T-helper 1 cell treated with Interleukin-12 subunit alpha and Interleukin-12 subunit beta and Interleukin-4 antibody, amounts not matched to agents 30 μg/mL and 1 μg/mL, for 36 hours (primary cell): ENCODE measurements at regions not wholly inside any gene's neighbourhood (a gene's known extent, or its start where the extent isn't known, plus 50 kb on each side); places are given as distances from the start of the nearest gene placed in this dataset.
"Not testable (repeated sequence)": the region's sequence is repeated elsewhere in the genome, so short reads cannot be mapped to it uniquely, and the experiment has no call there.

ENCODE experiments used
- H3K27ac Mint-ChIP-seq: one replicate; pipeline ENCODE4 v1.8.0; 2021; ENCODE audit warnings: mild to moderate bottlenecking, mixed read lengths
- H3K27me3 Mint-ChIP-seq: one replicate; pipeline ENCODE4 v1.8.0; 2021; ENCODE audit warnings: low read depth, mixed read lengths
- H3K36me3 Mint-ChIP-seq: one replicate; pipeline ENCODE4 v1.8.0; 2021; ENCODE audit warnings: low read depth, mixed read lengths
- H3K4me1 Mint-ChIP-seq: one replicate; pipeline ENCODE4 v1.8.0; 2021; ENCODE audit warnings: low read depth, mixed read lengths
- H3K4me3 Mint-ChIP-seq: one replicate; pipeline ENCODE4 v1.8.0; 2021; ENCODE audit warnings: mild to moderate bottlenecking, moderate library complexity, mixed read lengths
- H3K9me3 Mint-ChIP-seq: one replicate; pipeline ENCODE4 v1.8.0; 2021; ENCODE audit warnings: mixed read lengths

DNA sequence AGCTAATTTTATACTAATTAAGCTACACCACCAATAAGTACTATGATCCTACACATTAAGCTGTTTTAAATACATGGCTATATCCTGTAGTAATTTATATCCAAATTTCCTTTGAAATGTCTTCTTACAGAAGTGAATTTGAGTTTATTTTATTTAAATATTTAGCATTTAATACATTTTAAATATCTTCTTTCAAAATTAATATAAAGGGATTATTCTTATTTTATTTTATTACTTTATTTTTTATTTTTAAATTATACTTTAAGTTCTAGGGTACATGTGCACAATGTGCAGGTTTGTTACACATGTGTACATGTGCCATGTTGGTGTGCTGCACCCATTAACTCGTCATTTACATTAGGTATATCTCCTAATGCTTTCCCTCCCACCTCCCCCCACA is 310.9 kb upstream of the IZUMO3 start:
- H3K36me3 Mint-ChIP-seq, H3K4me1 Mint-ChIP-seq, H3K4me3 Mint-ChIP-seq, H3K27me3 Mint-ChIP-seq, H3K27ac Mint-ChIP-seq: not testable (repeated sequence)
- peaks cover 42% of the 10 kb centered on the region for H3K9me3 Mint-ChIP-seq

DNA sequence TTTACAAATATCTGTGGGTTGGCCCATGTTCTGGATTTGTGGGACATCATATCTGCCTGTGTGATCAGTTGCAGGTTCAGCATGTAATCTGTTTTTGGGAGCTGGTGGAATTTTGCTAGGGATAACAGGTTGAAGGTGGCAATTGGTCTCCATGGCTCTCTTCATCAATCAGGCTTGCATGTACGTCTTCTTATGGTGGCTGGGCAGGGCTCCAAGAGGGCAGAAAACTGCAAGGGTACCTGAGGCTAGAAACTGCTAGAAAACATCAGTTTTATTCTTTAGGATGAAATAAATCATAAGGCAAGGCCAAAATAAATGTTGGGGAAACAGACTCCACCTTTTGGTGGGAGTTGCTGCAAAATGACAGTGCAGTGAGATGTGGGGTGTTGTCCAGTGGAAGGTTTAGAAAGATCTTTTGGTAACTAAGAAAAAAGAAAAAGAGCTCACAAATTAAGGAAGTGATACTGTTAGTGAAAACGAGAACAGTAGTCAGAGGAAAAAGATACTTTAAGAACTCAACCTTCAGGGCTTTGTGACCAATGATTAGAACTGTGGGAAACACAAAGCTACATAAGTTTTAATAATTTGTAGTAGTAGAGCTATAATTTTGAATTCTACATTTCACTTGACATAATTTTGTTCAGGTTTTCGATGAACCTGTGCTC is 300.7 kb upstream of the IZUMO3 start:
- Mint-ChIP-seq H3K4me3 (no peak overlapping the region), H3K27ac (no peak overlapping the region), H3K9me3 (peaks cover 34% of the 10 kb centered on the region), H3K36me3 (no peaks in the 10 kb centered on the region), H3K4me1 (no peaks in the 10 kb centered on the region), H3K27me3 (no peaks in the 10 kb centered on the region)

DNA sequence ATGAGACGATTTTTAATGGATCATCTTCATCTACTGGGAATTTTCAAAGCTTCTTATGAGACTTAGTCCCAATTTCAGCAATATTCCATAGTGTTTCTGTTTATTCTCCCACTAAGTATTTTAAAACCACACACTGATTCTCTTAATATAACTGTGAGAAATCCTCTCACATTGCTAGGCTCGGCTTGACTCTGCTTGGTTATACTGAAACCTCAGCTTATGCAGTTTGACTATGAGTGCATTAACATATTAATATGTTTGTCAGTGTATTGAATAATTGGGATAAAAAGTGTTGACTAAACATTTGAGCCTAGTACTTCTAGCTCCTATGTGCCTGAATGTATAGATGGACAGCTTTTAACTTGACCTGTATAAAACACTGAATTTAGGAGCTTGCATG is 298.5 kb upstream of the IZUMO3 start:
- peaks cover 37% of the 10 kb centered on the region for H3K9me3 Mint-ChIP-seq
- H3K27ac Mint-ChIP-seq: no peak overlapping the region
- no peak overlapping the region for H3K4me3 Mint-ChIP-seq
- no peaks in the 10 kb centered on the region for H3K36me3 Mint-ChIP-seq
- no peaks in the 10 kb centered on the region for H3K27me3 Mint-ChIP-seq
- H3K4me1 Mint-ChIP-seq: no peaks in the 10 kb centered on the region

DNA sequence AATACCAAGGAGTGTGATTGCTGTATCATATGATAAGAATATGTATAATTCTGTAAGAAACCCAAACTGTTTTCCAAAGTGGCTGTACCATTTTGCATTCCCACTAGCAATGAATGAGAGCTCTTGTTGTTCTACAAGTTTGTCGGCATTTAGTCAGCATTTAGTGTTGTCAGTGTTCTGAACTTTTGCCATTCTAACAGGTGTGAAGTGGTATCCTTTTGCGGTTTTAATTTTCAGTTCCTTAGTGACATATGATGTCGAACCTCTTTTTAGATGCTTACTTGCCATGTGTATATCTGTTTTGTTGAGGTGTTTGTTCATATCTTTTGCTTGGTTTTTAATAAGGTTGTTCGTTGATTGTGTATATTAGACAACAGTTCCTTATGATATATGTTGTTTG is 296.3 kb upstream of the IZUMO3 start:
- Mint-ChIP-seq H3K27me3 (no peaks in the 10 kb centered on the region), H3K9me3 (peaks cover 46% of the 10 kb centered on the region), H3K27ac (no peak overlapping the region), H3K4me3 (no peak overlapping the region), H3K4me1 (no peaks in the 10 kb centered on the region), H3K36me3 (no peaks in the 10 kb centered on the region)

DNA sequence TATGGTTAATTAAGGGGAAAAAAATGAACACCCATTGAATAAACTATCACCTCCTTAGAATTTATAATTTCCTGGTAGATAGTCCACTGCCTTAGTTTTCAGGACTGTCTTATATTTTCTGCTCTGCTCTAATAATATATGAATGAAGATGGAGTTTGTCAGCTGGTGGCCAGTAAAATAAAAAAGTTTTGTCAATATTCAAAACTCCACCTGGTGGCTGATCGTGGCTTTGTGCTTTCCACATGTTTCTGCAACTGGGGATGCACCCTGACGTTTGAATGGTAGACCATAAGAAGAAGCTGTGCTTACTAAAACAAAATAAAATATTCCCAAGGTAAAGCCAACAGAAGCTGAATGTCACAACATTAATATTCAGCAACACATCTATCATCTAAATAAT is 286.6 kb upstream of the IZUMO3 start:
- Mint-ChIP-seq H3K36me3 (no peaks in the 10 kb centered on the region), H3K9me3 (peaks cover 20% of the 10 kb centered on the region), H3K4me3 (no peak overlapping the region), H3K27me3 (no peaks in the 10 kb centered on the region), H3K4me1 (no peaks in the 10 kb centered on the region), H3K27ac (no peak overlapping the region)

DNA sequence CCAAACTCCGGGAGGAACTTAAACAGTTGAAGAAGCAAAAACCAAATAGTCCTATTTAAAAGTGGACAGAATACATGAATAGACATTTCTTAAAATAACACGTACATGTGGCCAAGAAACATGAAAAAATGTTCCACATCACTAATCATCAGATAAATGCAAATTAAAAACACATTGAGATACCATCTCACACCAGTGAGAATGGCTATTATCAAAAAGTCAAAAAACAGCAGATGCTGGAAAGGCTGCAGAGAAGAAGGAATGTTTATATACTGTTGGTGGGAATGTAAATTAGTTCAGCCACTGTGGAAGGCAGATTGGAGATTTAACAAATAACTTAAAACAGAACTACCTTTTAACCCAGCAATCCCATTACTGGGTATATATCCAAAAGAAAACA is 283.0 kb upstream of the IZUMO3 start:
- peaks cover 36% of the 10 kb centered on the region for H3K9me3 Mint-ChIP-seq
- no peak overlapping the region for H3K4me3 Mint-ChIP-seq
- H3K36me3 Mint-ChIP-seq: no peaks in the 10 kb centered on the region
- no peak overlapping the region for H3K27ac Mint-ChIP-seq
- no peaks in the 10 kb centered on the region for H3K27me3 Mint-ChIP-seq
- no peaks in the 10 kb centered on the region for H3K4me1 Mint-ChIP-seq

DNA sequence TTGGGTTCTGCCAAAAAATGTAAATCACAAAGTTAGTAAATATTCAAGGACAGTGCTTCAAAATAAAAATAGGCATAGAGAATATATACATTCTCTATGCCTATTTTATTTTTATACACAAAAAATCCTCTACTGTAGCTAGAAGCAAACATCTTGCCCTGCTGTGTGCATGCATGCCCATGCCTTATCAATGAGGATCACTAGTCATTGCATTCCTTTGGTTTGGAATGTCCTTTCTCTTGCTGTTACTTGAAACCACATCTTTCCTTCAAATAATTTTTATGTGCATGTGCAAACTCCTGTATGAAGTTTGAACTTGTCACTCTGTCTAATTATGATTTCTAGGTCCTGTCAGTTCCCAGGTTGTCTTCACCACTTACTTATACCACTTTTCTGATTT is 278.9 kb upstream of the IZUMO3 start:
- H3K27me3 Mint-ChIP-seq: no peaks in the 10 kb centered on the region
- no peak overlapping the region for H3K27ac Mint-ChIP-seq
- H3K36me3 Mint-ChIP-seq: no peaks in the 10 kb centered on the region
- no peaks in the 10 kb centered on the region for H3K4me1 Mint-ChIP-seq
- H3K9me3 Mint-ChIP-seq: peaks cover 40% of the 10 kb centered on the region
- H3K4me3 Mint-ChIP-seq: no peak overlapping the region

DNA sequence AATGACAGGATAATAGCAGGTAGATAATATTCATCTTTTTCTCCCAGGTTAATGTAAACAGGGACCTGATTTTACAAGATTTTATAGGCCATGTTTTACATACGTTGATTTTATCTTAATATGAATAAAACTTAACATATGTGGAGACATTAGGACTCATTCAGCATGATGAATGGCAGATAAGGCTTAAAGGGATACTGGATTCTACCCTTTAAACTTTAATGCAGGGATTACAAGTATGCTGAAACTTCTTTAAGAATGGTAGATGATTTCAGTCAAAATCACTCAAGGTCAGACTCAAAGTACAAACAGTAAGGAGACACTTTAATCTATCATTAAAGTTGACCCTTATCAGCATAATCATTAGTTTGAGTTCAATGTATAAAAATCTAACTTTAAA is 274.5 kb upstream of the IZUMO3 start:
- Mint-ChIP-seq H3K4me1 (no peaks in the 10 kb centered on the region), H3K4me3 (no peak overlapping the region), H3K27me3 (no peaks in the 10 kb centered on the region), H3K27ac (no peak overlapping the region), H3K9me3 (peaks cover 22% of the 10 kb centered on the region), H3K36me3 (no peaks in the 10 kb centered on the region)

DNA sequence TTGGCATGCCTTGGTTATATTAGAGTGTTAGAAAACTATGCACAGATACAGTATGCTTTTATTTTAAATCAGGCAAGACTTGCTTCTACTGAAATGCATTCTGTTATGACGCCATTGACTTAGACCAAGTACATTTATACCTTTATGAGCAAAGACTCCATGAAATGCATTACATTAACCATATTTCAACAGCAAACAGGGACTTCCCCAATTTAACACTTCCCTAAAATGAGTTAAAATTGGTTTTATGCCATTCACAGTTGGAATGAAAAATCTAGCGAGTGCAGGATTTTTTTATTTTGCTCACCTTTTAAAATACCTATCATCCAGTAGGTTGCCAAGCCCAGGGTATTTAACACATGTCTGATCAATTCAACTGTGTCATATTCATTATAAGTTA is 272.1 kb upstream of the IZUMO3 start:
- Mint-ChIP-seq H3K27ac (no peak overlapping the region), H3K4me1 (no peaks in the 10 kb centered on the region), H3K9me3 (peaks cover 21% of the 10 kb centered on the region), H3K27me3 (no peaks in the 10 kb centered on the region), H3K4me3 (no peak overlapping the region), H3K36me3 (no peaks in the 10 kb centered on the region)

DNA sequence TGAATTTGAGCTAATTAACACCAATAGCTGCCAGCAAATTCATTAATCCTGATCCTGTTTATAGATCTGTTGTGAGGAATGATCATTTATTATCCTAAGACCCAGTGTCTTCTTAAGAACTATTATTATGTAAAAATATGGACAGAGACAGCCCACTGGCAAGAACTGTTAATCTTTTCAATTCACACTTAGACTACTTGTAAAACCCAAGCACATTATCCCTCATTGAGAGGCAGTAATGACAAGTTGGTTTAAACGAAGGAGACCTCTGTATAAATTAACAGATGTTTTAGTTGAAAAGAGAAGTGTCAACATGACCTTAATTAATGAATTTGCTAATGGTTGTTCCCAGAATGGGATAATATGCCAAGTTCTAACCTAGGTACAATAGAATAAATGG is 270.3 kb upstream of the IZUMO3 start:
- H3K4me1 Mint-ChIP-seq: no peaks in the 10 kb centered on the region
- H3K36me3 Mint-ChIP-seq: no peaks in the 10 kb centered on the region
- peaks cover 19% of the 10 kb centered on the region for H3K9me3 Mint-ChIP-seq
- H3K27ac Mint-ChIP-seq: no peak overlapping the region
- H3K4me3 Mint-ChIP-seq: no peak overlapping the region
- no peaks in the 10 kb centered on the region for H3K27me3 Mint-ChIP-seq

DNA sequence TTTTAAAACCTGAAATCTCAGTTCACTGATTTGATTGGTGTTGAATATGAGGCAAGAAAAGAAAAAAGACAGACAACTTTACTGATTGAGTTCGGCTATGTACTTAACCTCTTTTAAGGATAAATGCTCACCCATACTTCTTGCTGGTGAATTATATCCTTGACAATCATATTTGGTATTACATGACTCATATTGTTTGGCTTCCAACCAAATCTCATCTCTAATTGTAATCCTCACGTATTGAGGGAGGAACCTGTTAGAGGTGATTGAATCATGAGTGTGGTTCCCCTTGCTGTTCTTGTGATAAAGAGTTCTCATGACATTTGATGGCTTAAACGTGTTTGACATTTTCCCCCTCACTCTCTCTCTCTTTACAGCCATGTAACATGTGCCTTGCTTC is 255.6 kb upstream of the IZUMO3 start:
- no peaks in the 10 kb centered on the region for H3K27me3 Mint-ChIP-seq
- no peak overlapping the region for H3K4me3 Mint-ChIP-seq
- H3K9me3 Mint-ChIP-seq: peaks cover 6% of the 10 kb centered on the region
- no peaks in the 10 kb centered on the region for H3K36me3 Mint-ChIP-seq
- H3K4me1 Mint-ChIP-seq: no peaks in the 10 kb centered on the region
- no peak overlapping the region for H3K27ac Mint-ChIP-seq

DNA sequence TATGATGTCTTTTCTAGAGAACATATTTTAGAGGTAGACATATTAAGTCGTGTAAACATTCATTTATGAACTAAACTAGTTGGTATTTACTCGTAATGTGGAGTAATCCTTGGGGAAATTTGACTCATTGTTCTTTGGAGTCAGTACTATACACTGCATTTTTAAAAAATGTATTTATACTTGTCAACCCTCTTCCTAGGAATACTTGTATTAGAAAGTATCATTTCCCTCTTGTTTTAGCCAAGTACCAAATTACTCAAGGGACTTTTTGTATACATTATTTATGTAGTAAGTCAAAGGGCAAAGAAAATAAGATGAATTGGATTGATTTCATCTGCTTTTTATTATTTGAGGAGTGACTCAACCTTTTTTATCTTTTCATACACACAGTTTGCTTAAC is 248.1 kb upstream of the IZUMO3 start:
- peaks cover 36% of the 10 kb centered on the region for H3K9me3 Mint-ChIP-seq
- no peaks in the 10 kb centered on the region for H3K27me3 Mint-ChIP-seq
- H3K4me1 Mint-ChIP-seq: no peaks in the 10 kb centered on the region
- no peak overlapping the region for H3K4me3 Mint-ChIP-seq
- no peak overlapping the region for H3K27ac Mint-ChIP-seq
- no peaks in the 10 kb centered on the region for H3K36me3 Mint-ChIP-seq

DNA sequence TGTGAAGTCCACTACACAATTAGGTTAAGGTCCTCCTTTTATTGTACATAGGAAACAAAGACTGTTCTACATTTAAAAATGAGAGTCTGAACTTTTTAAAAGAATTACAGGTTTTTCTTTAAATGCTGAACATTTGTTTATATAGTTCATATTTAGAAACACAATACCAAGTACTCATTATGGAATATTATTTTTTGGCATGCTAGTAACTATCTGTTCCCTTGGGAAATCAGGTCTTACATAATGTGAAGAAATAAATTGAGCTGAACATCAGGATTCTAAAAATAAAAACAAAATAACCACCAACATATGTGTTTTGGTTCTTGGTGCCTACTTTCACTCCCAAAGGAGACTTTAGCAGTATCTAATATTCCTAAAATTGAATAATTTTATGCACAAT is 230.5 kb upstream of the IZUMO3 start:
- Mint-ChIP-seq H3K4me3 (no peak overlapping the region), H3K27ac (no peak overlapping the region), H3K4me1 (no peaks in the 10 kb centered on the region), H3K36me3 (no peaks in the 10 kb centered on the region), H3K27me3 (no peaks in the 10 kb centered on the region), H3K9me3 (peaks cover 46% of the 10 kb centered on the region)

DNA sequence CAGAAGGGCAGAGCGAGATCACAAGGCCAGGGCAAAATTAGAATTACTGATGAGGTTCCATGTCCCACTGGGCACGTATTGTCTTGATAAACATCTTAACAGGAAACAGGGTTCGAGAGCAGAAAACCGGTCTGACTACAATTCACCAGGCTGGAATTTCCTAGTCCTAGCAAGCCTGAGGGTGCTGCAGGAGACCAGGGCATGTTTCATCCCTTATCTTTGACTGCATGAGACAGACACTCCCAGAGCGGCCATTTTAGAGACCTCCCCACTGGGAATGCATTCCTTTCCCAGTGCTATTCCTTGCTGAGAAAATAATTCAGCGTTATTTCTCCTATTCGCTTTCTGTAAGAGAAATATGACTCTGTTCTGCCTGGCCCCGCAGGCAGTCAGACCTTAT is 228.5 kb upstream of the IZUMO3 start:
- H3K4me3 Mint-ChIP-seq, H3K4me1 Mint-ChIP-seq, H3K27ac Mint-ChIP-seq, H3K36me3 Mint-ChIP-seq, H3K27me3 Mint-ChIP-seq: not testable (repeated sequence)
- H3K9me3 Mint-ChIP-seq: peaks cover 46% of the 10 kb centered on the region

DNA sequence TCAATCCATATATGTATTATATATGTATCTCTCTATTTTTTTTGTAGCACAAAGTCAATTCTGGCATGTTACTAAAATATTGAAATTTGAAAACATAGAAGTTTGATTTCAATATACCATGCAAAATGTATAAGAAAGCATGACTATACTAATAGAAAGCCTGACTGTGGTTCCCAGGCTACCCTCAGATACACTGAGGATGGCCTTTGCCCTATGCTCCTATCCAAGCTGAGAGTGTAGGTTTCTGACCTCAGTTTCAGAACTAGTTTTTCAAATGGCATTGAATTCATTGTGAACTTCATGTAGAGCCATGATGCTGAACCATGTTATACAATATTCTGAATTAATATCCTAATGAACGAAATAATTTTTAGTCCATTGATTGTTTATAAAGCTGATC is 220.4 kb upstream of the IZUMO3 start:
- H3K36me3 Mint-ChIP-seq: no peaks in the 10 kb centered on the region
- H3K27ac Mint-ChIP-seq: no peak overlapping the region
- H3K4me3 Mint-ChIP-seq: no peak overlapping the region
- H3K27me3 Mint-ChIP-seq: no peaks in the 10 kb centered on the region
- peaks cover 48% of the 10 kb centered on the region for H3K9me3 Mint-ChIP-seq
- no peaks in the 10 kb centered on the region for H3K4me1 Mint-ChIP-seq
